ENCODE measurements at regions not wholly inside any gene's neighbourhood (a gene's known extent, or its start where the extent isn't known, plus 50 kb on each side); places are given as distances from the start of the nearest gene placed in this dataset.

DNA sequence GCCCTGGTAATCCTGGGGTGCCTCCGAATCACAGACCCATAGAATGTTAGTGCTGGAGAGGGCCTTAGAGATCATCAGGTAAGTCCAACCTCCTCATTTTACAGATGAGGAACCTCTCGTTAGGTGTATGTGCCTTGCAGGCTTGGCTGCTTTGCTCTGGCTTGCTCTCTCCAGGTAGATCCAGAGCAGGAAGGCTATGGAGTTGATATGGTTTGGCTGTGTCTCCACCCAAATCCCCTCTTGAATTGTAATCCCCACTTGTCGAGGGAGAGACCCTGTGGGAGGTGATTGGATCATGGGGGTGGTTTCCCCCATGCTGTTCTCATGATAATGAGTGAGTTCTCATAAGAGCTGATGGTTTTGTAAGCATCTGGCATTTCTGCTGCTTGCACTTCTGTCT, 186.0 kb upstream of the PLXNA2 start:
- DNase-seq (ENCODE audit: extremely low spot score), result no peak
- TF ChIP-seq ELF4 (IDR thresholded peaks at IDR 0.05), result no peak
- TF ChIP-seq HDGF (IDR thresholded peaks at IDR 0.05; ENCODE audit: borderline replicate concordance), result no peak
- TF ChIP-seq BHLHE40 (IDR thresholded peaks at IDR 0.05; ENCODE audit: borderline replicate concordance), result no peak
- no peak for TF ChIP-seq NFRKB (IDR thresholded peaks at IDR 0.05)
- TF ChIP-seq L3MBTL2 (conservative IDR thresholded peaks at IDR 0.05), result no peak
- no peak for TF ChIP-seq LEF1 (IDR thresholded peaks at IDR 0.05; ENCODE audit: borderline replicate concordance)
- POLR2A ChIA-PET, result no interaction called here
- CTCF ChIA-PET, result no interaction called here

DNA sequence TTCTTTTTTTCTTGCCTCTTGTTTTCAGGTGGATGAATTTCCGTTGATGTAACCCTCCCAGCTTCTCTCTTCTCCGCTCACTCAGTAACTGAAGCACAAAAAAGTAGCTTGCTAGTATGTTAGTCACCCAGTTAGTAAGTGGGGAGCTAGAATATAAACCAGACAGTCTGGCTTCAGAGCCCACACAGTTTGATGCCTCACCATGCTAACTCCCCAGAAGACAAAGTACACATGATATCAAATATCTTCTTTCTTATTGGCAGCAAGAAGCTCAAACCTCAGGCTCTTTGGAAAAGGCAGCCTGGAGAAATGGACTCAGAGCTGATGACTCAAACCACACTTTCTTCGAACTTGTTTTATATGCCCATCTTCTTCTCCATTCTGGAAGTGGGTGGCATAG, 187.5 kb upstream of the PLXNA2 start:
- CTCF ChIA-PET, result no interaction called here
- DNase-seq (ENCODE audit: extremely low spot score), result no peak
- POLR2A ChIA-PET, result no interaction called here
- TF ChIP-seq ARNT (IDR thresholded peaks at IDR 0.05) (no peak), NFRKB (IDR thresholded peaks at IDR 0.05) (no peak), FOXM1 (IDR thresholded peaks at IDR 0.05; ENCODE audit: borderline replicate concordance) (no peak), CTBP1 (IDR thresholded peaks at IDR 0.05; ENCODE audit: borderline replicate concordance) (no peak), L3MBTL2 (conservative IDR thresholded peaks at IDR 0.05) (no peak), HDGF (IDR thresholded peaks at IDR 0.05; ENCODE audit: borderline replicate concordance) (no peak), LEF1 (IDR thresholded peaks at IDR 0.05; ENCODE audit: borderline replicate concordance) (no peak)

DNA sequence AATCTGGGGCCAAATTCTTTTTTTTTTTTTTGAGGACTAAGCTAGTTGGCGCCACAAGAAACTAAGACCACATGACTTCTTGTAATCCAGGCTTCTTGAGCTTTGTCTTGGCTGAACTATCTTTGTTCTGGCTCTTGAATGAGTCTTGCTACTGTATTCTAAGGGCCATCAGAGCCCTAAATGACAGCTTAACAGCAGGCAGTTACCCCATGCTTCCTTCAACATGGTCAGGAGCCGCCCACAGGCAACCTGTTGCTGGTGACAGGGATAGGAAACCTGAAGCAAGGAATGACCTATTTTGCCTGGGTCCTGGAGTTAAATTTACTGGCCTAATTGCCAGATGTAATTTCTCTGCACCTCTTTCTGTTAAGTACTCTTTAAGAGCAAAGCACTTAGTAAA, 188.2 kb upstream of the PLXNA2 start:
- DNase-seq (ENCODE audit: extremely low spot score), result no peak
- ChIA-PET POLR2A (no interaction called here), CTCF (no interaction called here)
- TF ChIP-seq HDGF (IDR thresholded peaks at IDR 0.05; ENCODE audit: borderline replicate concordance), result no peak
- TF ChIP-seq, protein P1, sequence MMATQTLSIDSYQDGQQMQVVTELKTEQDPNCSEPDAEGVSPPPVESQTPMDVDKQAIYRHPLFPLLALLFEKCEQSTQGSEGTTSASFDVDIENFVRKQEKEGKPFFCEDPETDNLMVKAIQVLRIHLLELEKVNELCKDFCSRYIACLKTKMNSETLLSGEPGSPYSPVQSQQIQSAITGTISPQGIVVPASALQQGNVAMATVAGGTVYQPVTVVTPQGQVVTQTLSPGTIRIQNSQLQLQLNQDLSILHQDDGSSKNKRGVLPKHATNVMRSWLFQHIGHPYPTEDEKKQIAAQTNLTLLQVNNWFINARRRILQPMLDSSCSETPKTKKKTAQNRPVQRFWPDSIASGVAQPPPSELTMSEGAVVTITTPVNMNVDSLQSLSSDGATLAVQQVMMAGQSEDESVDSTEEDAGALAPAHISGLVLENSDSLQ (IDR thresholded peaks at IDR 0.05), result no peak
- TF ChIP-seq NFRKB (IDR thresholded peaks at IDR 0.05), result no peak
- no peak for TF ChIP-seq BHLHE40 (IDR thresholded peaks at IDR 0.05; ENCODE audit: borderline replicate concordance)
- no peak for TF ChIP-seq L3MBTL2 (conservative IDR thresholded peaks at IDR 0.05)
- TF ChIP-seq TARDBP (IDR thresholded peaks at IDR 0.05), result no peak
- TF ChIP-seq SP1 (IDR thresholded peaks at IDR 0.05), result no peak
- no peak for TF ChIP-seq ZNF384 (IDR thresholded peaks at IDR 0.05)
- TF ChIP-seq ELF4 (IDR thresholded peaks at IDR 0.05), result no peak
- no peak for TF ChIP-seq CTBP1 (IDR thresholded peaks at IDR 0.05; ENCODE audit: borderline replicate concordance)
- TF ChIP-seq FOXM1 (IDR thresholded peaks at IDR 0.05; ENCODE audit: borderline replicate concordance), result no peak
- TF ChIP-seq FOXA1 (IDR thresholded peaks at IDR 0.05), result no peak
- no peak for TF ChIP-seq FOXK2 (IDR thresholded peaks at IDR 0.05)

DNA sequence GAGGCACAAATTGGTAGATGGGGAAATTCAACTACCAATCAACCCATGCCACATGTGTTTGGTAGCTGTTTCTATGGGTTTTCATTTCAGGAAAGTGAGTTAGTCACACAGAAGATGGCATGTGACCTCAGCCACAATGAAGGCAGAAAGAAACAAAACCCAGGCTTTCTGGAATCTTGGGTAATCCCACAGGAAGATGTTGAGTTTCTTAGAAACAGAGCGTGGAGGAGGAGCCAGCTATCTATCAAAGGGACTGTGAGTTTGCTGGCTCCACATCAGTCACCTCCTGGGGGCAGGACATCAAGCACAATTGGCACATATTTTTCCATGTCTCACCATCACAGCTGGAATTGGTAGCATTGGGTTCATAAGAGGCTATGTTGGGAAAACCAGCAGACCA, 188.9 kb upstream of the PLXNA2 start:
- ChIA-PET POLR2A (no interaction called here), CTCF (no interaction called here)
- TF ChIP-seq ZNF384 (IDR thresholded peaks at IDR 0.05) (no peak), TARDBP (IDR thresholded peaks at IDR 0.05) (no peak), HDGF (IDR thresholded peaks at IDR 0.05; ENCODE audit: borderline replicate concordance) (no peak), FOXK2 (IDR thresholded peaks at IDR 0.05) (no peak)
- TF ChIP-seq, protein P1 (IDR thresholded peaks at IDR 0.05), result no peak
- DNase-seq (ENCODE audit: extremely low spot score), result no peak

DNA sequence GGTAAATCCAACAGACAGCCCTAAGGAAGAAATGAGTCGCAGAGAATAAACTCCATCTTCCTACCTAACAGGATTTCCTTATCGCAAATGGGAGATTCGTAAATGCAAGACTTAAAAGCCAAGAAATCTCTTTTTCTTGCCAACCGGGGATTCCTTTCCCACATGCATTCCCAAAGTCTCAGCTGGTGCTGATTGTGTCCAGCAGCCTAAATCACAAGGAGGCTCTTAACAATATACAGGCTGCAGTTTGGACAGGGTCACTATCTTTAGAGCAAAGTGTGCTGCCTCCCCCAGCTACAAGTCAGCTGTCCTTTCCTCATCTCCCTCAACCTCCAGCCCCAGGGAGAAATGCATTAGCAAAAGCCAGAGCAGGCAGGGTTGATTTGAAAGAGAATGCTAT, 189.8 kb upstream of the PLXNA2 start:
- TF ChIP-seq ARNT (IDR thresholded peaks at IDR 0.05) (no peak), FOXM1 (IDR thresholded peaks at IDR 0.05; ENCODE audit: borderline replicate concordance) (no peak), HDGF (IDR thresholded peaks at IDR 0.05; ENCODE audit: borderline replicate concordance) (no peak), CTBP1 (IDR thresholded peaks at IDR 0.05; ENCODE audit: borderline replicate concordance) (no peak), FOXK2 (IDR thresholded peaks at IDR 0.05) (no peak), NFRKB (IDR thresholded peaks at IDR 0.05) (no peak), LEF1 (IDR thresholded peaks at IDR 0.05; ENCODE audit: borderline replicate concordance) (no peak)
- TF ChIP-seq, protein P1 (IDR thresholded peaks at IDR 0.05), result no peak
- no peak for DNase-seq (ENCODE audit: extremely low spot score)
- ChIA-PET POLR2A (no interaction called here), CTCF (no interaction called here)

DNA sequence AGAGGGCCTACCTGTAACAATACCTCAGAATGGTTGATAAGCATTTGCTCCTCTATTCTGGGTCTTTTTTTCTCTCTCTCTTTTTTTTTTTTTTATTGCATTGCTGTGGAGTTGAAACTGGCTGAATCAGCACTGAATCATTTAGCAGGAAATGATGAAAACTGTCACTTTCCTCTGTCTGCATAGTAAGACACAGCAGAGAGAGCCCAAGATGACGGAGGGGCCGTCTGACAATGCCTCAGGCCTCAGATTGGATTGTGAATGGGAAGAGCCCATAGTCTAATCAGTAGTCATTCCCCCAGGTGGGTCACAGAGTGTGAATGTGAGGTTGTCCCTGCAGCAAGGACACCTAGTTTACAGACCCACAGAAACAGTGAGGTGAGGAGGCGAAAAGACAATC, 193.2 kb upstream of the PLXNA2 start:
- DNase-seq (ENCODE audit: extremely low spot score), result no peak
- ChIA-PET POLR2A (no interaction called here), CTCF (no interaction called here)
- TF ChIP-seq, protein P1 (IDR thresholded peaks at IDR 0.05), result no peak
- TF ChIP-seq SUZ12 (IDR thresholded peaks at IDR 0.05) (no peak), BHLHE40 (IDR thresholded peaks at IDR 0.05; ENCODE audit: borderline replicate concordance) (no peak), ARNT (IDR thresholded peaks at IDR 0.05) (no peak), LEF1 (IDR thresholded peaks at IDR 0.05; ENCODE audit: borderline replicate concordance) (no peak), SP1 (IDR thresholded peaks at IDR 0.05) (no peak), NFRKB (IDR thresholded peaks at IDR 0.05) (no peak)

DNA sequence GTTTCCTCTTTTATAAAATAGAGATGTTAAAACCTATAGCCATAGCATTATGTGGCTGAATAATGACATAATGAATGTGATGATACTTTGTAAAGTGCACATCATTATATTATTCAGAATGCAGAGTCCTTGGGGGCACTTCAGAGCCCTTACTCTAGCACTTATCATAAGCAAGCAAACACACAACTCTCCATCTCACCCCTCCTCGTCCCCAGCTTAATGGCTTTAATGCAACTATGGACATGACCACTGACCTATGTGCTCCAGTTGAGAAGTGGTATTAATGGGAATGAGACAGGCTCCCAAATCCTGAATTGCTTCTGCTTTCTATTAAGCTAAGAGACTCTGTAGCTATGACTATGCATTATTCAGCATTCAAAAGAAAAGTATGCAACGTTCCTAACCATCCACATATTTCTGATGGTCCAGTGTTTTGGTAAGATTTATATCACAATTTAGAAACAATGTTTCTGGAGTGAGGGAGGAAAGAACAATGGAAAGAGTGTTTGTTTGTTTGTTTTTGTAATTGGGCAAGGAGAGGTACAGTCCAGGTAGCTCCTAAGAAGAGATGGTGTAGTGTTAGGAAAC, 194.0 kb upstream of the PLXNA2 start:
- no peak for TF ChIP-seq HDGF (IDR thresholded peaks at IDR 0.05; ENCODE audit: borderline replicate concordance)
- no peak for TF ChIP-seq L3MBTL2 (conservative IDR thresholded peaks at IDR 0.05)
- no peak for TF ChIP-seq BHLHE40 (IDR thresholded peaks at IDR 0.05; ENCODE audit: borderline replicate concordance)
- no peak for TF ChIP-seq LEF1 (IDR thresholded peaks at IDR 0.05; ENCODE audit: borderline replicate concordance)
- TF ChIP-seq ARNT (IDR thresholded peaks at IDR 0.05), result no peak
- TF ChIP-seq SP1 (IDR thresholded peaks at IDR 0.05), result no peak
- TF ChIP-seq, protein P1 (IDR thresholded peaks at IDR 0.05), result no peak
- TF ChIP-seq ELF4 (IDR thresholded peaks at IDR 0.05), result no peak
- TF ChIP-seq CTBP1 (IDR thresholded peaks at IDR 0.05; ENCODE audit: borderline replicate concordance), result no peak
- TF ChIP-seq FOXM1 (IDR thresholded peaks at IDR 0.05; ENCODE audit: borderline replicate concordance), result no peak
- TF ChIP-seq ZNF384 (IDR thresholded peaks at IDR 0.05), result no peak
- no peak for TF ChIP-seq SUZ12 (IDR thresholded peaks at IDR 0.05)
- no peak for TF ChIP-seq FOXK2 (IDR thresholded peaks at IDR 0.05)
- CTCF ChIA-PET, result no interaction called here
- POLR2A ChIA-PET, result no interaction called here
- DNase-seq (ENCODE audit: extremely low spot score), result no peak
